H1 (cell line): ENCODE measurements at regions not wholly inside any gene's neighbourhood (a gene's known extent, or its start where the extent isn't known, plus 50 kb on each side); places are given as distances from the start of the nearest gene placed in this dataset.

Source experiments
- ASH2L ChIP-seq: fragments of 200-600, 300-600 bp; sonication (generic); IDR thresholded peaks from one replicate; pipeline ENCODE4 v1.7.1; 2017; ENCODE audit warnings: low read length
- BACH1 ChIP-seq: IDR thresholded peaks from 2 replicates; pipeline ENCODE4 v1.6.1; 2012; ENCODE audit warnings: low read length, improper control_type of control experiment
- CREB1 ChIP-seq: IDR thresholded peaks from 2 replicates; pipeline ENCODE4 v1.6.1; 2012; ENCODE audit warnings: inconsistent platforms
- CTCF ChIP-seq, 3 experiments: IDR thresholded peaks; 1 replicate in 2 of 3; 2 replicates in 1 of 3; pipeline versions ENCODE4 v1.5.1 to v1.6.1; 2011; ENCODE audit warnings: low read length in 3 of 3, mild to moderate bottlenecking in 3 of 3, inconsistent platforms in 2 of 3, low read depth in 1 of 3, moderate library complexity in 1 of 3; ENCODE audit not compliant: insufficient read depth in 1 of 3; ENCODE audit errors: control extremely low read depth in 1 of 3
- EZH2 ChIP-seq: fragments of 200-600 bp; sonication (generic); IDR thresholded peaks from 2 replicates; pipeline ENCODE4 v1.7.1; 2012; ENCODE audit warnings: low read depth, mild to moderate bottlenecking, moderate library complexity, low read length, inconsistent platforms; ENCODE audit not compliant: severe bottlenecking
- MAFK ChIP-seq: IDR thresholded peaks from 2 replicates; pipeline ENCODE4 v1.6.1; 2012; ENCODE audit warnings: low read depth, mild to moderate bottlenecking, improper control_type of control experiment, low read length
- POLR2A ChIP-seq, 2 experiments: IDR thresholded peaks; 1 replicate in 1 of 2; 2 replicates in 1 of 2; pipeline ENCODE4 v1.6.1; 2011; ENCODE audit warnings: low read depth in 2 of 2, low read length in 2 of 2, mild to moderate bottlenecking in 2 of 2; ENCODE audit errors: control extremely low read depth in 1 of 2
- RAD21 ChIP-seq, 2 experiments: IDR thresholded peaks in 1 of 2; conservative IDR thresholded peaks in 1 of 2; 2 replicates each; pipeline ENCODE4 v1.6.1; 2011; ENCODE audit warnings: low read depth in 2 of 2, low read length in 2 of 2, improper control_type of control experiment in 1 of 2, inconsistent platforms in 1 of 2, mild to moderate bottlenecking in 1 of 2, moderate library complexity in 1 of 2
- RBBP5 ChIP-seq: IDR thresholded peaks from 2 replicates; pipeline ENCODE4 v1.7.1; 2012; ENCODE audit warnings: low read depth, mild to moderate bottlenecking, inconsistent platforms, low read length, moderate library complexity, borderline replicate concordance
- SIN3A ChIP-seq, 2 experiments: IDR thresholded peaks in 1 of 2; conservative IDR thresholded peaks in 1 of 2; 2 replicates each; pipeline ENCODE4 v1.6.1; 2011 to 2012; ENCODE audit warnings: low read length in 2 of 2, improper control_type of control experiment in 1 of 2, low read depth in 1 of 2, mild to moderate bottlenecking in 1 of 2
- USF2 ChIP-seq: IDR thresholded peaks from 2 replicates; pipeline ENCODE4 v1.6.1; 2011; ENCODE audit warnings: low read length, improper control_type of control experiment
- ZNF274 ChIP-seq: IDR thresholded peaks from 2 replicates; pipeline ENCODE4 v1.7.0; 2012; ENCODE audit warnings: low read length, borderline replicate concordance; ENCODE audit errors: extremely low read depth

- TF ChIP-seq ZNF274 (no peak), EZH2 (no peak), BACH1 (no peak), ASH2L (no peak), CTCF (IDR thresholded peaks at IDR 0.05; ENCODE audit: control extremely low read depth in 1 of 3, insufficient read depth in 1 of 3, low read depth in 1 of 3, low read length in 3 of 3) (no peak), POLR2A (IDR thresholded peaks at IDR 0.05; ENCODE audit: control extremely low read depth in 1 of 2, low read depth in 2 of 2, low read length in 2 of 2) (no peak), RAD21 (IDR thresholded peaks at IDR 0.05 in 1 of 2, conservative IDR thresholded peaks at IDR 0.05 in 1 of 2; ENCODE audit: low read depth in 2 of 2, low read length in 2 of 2) (no peak), MAFK (no peak), CREB1 (no peak), USF2 (no peak), RBBP5 (no peak), SIN3A (conservative IDR thresholded peaks at IDR 0.05 in 1 of 2, IDR thresholded peaks at IDR 0.05 in 1 of 2; ENCODE audit: low read depth in 1 of 2, low read length in 2 of 2) (no peak)
These were observed 1390.1 kb upstream of the CDH8 start for GRCh38 chr16:63426275-63426870.
